SK-N-MC (cell line): ENCODE measurements at regions not wholly inside any gene's neighbourhood (a gene's known extent, or its start where the extent isn't known, plus 50 kb on each side); places are given as distances from the start of the nearest gene placed in this dataset.

Experiments
- DNase-seq: peaks from one replicate; pipeline ENCODE4 v3.0.0-alpha.2; 2011; ENCODE audit warnings: low read depth, low spot score
- H3K27ac ChIP-seq: fragments of 200-600 bp; sonication (generic); 2 replicates; pipeline ENCODE4 v1.5.1; 2016; ENCODE audit warnings: mixed run types
- H3K36me3 ChIP-seq: fragments of 200-600 bp; sonication (generic); 2 replicates; pipeline ENCODE4 v1.6.1; 2017; ENCODE audit warnings: antibody characterized with exemption, low read length, mixed read lengths; ENCODE audit not compliant: insufficient read depth
- H3K4me3 ChIP-seq: fragments of 200-600 bp; sonication (generic); 2 replicates; pipeline ENCODE4 v1.5.1; 2016
- H3K9ac ChIP-seq: fragments of 200-600 bp; sonication (generic); 2 replicates; pipeline ENCODE4 v1.8.0; 2017; ENCODE audit warnings: mixed run types, mixed read lengths; ENCODE audit not compliant: insufficient read length
- H3K9me3 ChIP-seq: fragments of 200-600 bp; sonication (generic); 2 replicates; pipeline ENCODE4 v1.6.1; 2017; ENCODE audit warnings: low read depth, mild to moderate bottlenecking, antibody characterized with exemption, low read length, moderate library complexity, mixed read lengths
- EZH2 ChIP-seq: fragments of 200-600 bp; sonication (generic); IDR thresholded peaks from one replicate; pipeline ENCODE4 v1.6.1; 2017; ENCODE audit warnings: antibody characterized with exemption
- FOXP2 ChIP-seq: optimal IDR thresholded peaks from 2 replicates; pipeline ENCODE3; 2011; ENCODE audit warnings: mild to moderate bottlenecking, moderate library complexity; ENCODE audit not compliant: insufficient read depth; ENCODE audit errors: extremely low read length, control extremely low read depth
- POLR2AphosphoS5 ChIP-seq: IDR thresholded peaks from 2 replicates; pipeline ENCODE4 v1.6.1; 2012; ENCODE audit warnings: mild to moderate bottlenecking, low read depth, low read length, borderline replicate concordance

DNA sequence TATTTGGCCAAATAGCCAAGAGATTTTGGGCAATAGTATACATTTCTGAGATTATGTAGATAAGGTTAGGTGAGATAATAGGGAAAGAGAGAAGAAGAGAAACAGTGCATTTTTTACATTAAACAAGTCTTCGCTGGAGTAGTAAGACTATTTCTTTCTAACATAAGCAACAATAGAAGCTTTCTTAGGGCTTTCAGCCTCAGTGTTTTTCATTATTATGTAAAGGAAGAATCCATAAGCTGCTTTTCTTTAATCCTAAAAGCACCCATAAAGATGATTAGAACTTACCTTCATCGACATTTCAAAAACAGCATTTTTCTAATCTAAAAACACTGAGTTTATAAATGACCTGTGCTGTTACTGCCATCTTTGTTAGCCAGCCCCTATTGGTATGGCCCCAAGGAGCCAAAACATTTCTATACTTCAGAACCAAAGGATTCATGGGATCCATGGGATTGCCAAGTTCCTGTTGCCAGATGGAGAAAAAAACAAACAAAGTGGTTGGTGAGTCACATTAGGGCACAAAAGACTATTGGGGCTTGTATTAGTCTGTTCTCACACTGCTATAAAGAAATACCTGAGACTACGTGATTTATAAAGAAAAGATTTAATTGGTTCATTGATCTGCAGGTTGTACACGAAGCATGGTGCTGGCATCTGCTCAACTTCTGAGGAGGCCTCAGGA lies 88.2 kb downstream of the SCG2 start:
- no peak for DNase-seq
- TF ChIP-seq EZH2 (no peak), POLR2AphosphoS5 (no peak), FOXP2 (no peak)
- Histone ChIP-seq H3K36me3 (no peaks in the 10 kb centered on the region), H3K4me3 (no peak overlapping the region), H3K9me3 (no peaks in the 10 kb centered on the region), H3K9ac (no peak overlapping the region), H3K27ac (no peak overlapping the region)

DNA sequence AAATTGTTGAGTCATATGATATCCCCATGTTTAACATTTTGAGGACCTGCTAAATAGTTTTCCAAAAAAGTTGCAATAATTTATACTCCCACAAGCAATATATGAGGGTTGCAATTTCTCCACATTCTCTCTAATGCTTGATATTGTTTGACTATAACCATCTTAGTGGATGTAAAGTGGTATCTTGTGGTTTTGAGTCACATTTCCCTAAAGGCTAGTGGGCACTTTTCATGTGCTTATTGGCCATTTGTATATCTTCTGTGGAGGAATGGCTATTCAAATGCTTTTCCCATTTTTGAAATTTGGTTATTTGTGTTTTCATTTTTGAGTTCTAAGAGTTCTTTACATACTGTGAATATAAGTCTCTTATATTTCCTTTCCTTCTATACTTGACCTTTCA lies 82.7 kb downstream of the SCG2 start:
- no peak for DNase-seq
- no peak for TF ChIP-seq POLR2AphosphoS5
- no peak for TF ChIP-seq EZH2
- TF ChIP-seq FOXP2, result no peak
- no peak overlapping the region for H3K4me3 ChIP-seq
- H3K27ac ChIP-seq, result no peak overlapping the region
- H3K9me3 ChIP-seq, result no peaks in the 10 kb centered on the region
- H3K9ac ChIP-seq, result no peak overlapping the region
- no peaks in the 10 kb centered on the region for H3K36me3 ChIP-seq

GRCh38 chr2:223522796-223523195 lies 79.4 kb downstream of the SCG2 start:
- H3K4me3 ChIP-seq, result no peak overlapping the region
- no peak for TF ChIP-seq FOXP2
- TF ChIP-seq POLR2AphosphoS5, result no peak
- TF ChIP-seq EZH2, result no peak
- H3K36me3 ChIP-seq, result no peaks in the 10 kb centered on the region
- H3K9ac ChIP-seq, result no peak overlapping the region
- H3K9me3 ChIP-seq, result no peaks in the 10 kb centered on the region
- no peak for DNase-seq
- H3K27ac ChIP-seq, result 0 out of 2 replicates have a peak overlapping the region, but pooled peaks have one; percentile 1

DNA sequence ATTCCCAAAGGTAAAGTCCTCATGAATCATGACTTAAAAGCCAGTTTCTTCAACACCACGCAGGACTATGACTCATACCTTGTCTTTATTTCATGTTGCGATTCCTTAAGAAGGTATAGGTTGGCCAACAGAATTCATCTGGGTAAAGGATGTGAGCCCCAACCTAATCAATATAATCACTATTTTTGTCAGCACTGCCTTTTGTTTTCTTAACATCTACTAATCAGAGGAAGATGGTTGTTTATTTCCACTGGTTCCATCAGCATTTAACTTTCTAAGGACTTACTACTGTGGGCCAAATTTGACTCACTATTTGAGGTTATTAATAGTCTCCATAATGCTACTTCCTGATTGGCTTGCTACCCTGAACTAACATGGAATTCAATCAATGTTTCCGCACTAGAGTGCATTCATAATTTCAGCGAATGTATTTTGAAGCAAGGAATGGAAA lies 78.6 kb downstream of the SCG2 start:
- H3K9ac ChIP-seq, result no peak overlapping the region
- H3K36me3 ChIP-seq, result no peaks in the 10 kb centered on the region
- H3K9me3 ChIP-seq, result no peaks in the 10 kb centered on the region
- TF ChIP-seq POLR2AphosphoS5, result no peak
- no peak for TF ChIP-seq EZH2
- no peak for TF ChIP-seq FOXP2
- H3K4me3 ChIP-seq, result no peak overlapping the region
- no peak overlapping the region for H3K27ac ChIP-seq
- DNase-seq, result no peak

DNA sequence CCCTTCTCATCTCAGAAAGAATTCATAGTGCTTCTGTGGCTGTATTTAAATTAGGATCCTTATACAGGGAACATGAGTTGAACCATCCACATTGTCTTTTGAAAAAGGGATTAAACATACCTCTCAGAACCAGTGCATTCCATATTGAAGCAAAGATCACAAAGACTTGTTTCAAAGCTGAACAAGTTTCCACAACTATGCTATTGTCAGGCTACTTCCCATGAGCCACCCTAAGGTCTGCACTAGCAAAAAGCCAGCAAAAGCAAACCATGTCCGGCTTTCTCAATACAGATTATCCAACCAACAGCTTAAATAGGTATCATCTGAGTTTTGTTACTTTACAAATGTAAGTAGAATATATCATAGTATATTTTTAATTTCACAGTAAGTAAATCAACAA lies 78.1 kb downstream of the SCG2 start:
- no peak for DNase-seq
- Histone ChIP-seq H3K36me3 (no peaks in the 10 kb centered on the region), H3K27ac (no peak overlapping the region), H3K9me3 (no peaks in the 10 kb centered on the region), H3K4me3 (no peak overlapping the region), H3K9ac (no peak overlapping the region)
- no peak for TF ChIP-seq EZH2
- TF ChIP-seq POLR2AphosphoS5, result no peak
- TF ChIP-seq FOXP2, result no peak

DNA sequence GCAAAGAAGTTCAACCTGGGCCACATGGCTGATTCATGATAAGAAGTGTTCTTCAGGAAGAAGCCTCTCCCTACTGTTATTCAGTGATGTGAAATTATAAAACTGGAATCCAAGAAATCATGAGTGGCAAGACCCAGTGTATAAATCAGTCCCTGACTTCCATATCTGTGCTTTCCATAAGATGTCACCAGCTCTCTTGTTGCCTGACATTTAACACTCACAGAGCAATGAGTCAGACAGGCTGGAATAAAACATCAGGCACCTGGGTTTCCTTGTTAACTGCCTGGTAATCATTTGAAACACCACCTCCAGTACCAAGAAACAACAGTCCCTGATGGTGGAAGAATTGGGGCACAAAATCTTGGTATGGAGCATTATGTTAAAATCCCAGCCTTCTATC lies 76.1 kb downstream of the SCG2 start:
- Histone ChIP-seq H3K36me3 (no peaks in the 10 kb centered on the region), H3K4me3 (no peak overlapping the region), H3K27ac (no peak overlapping the region), H3K9me3 (no peaks in the 10 kb centered on the region), H3K9ac (no peak overlapping the region)
- TF ChIP-seq EZH2, result no peak
- no peak for TF ChIP-seq FOXP2
- TF ChIP-seq POLR2AphosphoS5, result no peak
- no peak for DNase-seq

GRCh38 chr2:223528036-223528435 lies 74.1 kb downstream of the SCG2 start:
- DNase-seq, result no peak
- no peak overlapping the region for H3K9ac ChIP-seq
- H3K9me3 ChIP-seq, result no peaks in the 10 kb centered on the region
- TF ChIP-seq FOXP2 (no peak), POLR2AphosphoS5 (no peak), EZH2 (no peak)
- H3K4me3 ChIP-seq, result no peak overlapping the region
- H3K36me3 ChIP-seq, result no peaks in the 10 kb centered on the region
- H3K27ac ChIP-seq, result no peak overlapping the region

- H3K9ac ChIP-seq, result no peak overlapping the region
- no peak overlapping the region for H3K27ac ChIP-seq
- H3K36me3 ChIP-seq, result no peaks in the 10 kb centered on the region
- TF ChIP-seq FOXP2, result no peak
- no peak for TF ChIP-seq EZH2
- TF ChIP-seq POLR2AphosphoS5, result no peak
- no peak for DNase-seq
- H3K9me3 ChIP-seq, result no peaks in the 10 kb centered on the region
- H3K4me3 ChIP-seq, result no peak overlapping the region
Measured at GRCh38 chr2:223529696-223530095, 72.5 kb downstream of the SCG2 start.

GRCh38 chr2:223530811-223531210 lies 71.3 kb downstream of the SCG2 start:
- TF ChIP-seq EZH2 (no peak), POLR2AphosphoS5 (no peak), FOXP2 (no peak)
- Histone ChIP-seq H3K9me3 (no peaks in the 10 kb centered on the region), H3K27ac (no peak overlapping the region), H3K36me3 (no peaks in the 10 kb centered on the region), H3K9ac (no peak overlapping the region), H3K4me3 (no peak overlapping the region)
- DNase-seq, result no peak
